ENCODE measurements at regions not wholly inside any gene's neighbourhood (a gene's known extent, or its start where the extent isn't known, plus 50 kb on each side); places are given as distances from the start of the nearest gene placed in this dataset.

DNA sequence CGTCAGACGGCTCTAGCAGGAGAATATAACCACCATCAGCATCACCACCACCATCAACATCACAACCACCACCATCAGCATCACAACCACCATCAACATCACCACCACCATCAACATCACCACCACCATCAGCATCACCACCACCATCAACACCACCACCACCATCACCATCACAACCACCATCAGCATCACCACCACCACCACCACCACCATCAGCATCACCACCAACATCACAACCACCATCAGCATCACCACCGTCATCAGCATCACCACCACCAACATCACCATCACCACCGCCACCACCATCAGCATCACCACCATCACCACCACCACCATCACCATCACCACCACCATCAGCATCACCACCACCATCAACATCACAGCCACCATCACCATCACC is 210.7 kb downstream of the C9orf50 start:
- TF ChIP-seq EP300 (IDR thresholded peaks at IDR 0.05; ENCODE audit: borderline replicate concordance in 1 of 2, low read depth in 1 of 2, low read length in 1 of 2): no peak
- no peak for TF ChIP-seq YY1 (IDR thresholded peaks at IDR 0.05; ENCODE audit: low read depth)
- TF ChIP-seq, protein P1, sequence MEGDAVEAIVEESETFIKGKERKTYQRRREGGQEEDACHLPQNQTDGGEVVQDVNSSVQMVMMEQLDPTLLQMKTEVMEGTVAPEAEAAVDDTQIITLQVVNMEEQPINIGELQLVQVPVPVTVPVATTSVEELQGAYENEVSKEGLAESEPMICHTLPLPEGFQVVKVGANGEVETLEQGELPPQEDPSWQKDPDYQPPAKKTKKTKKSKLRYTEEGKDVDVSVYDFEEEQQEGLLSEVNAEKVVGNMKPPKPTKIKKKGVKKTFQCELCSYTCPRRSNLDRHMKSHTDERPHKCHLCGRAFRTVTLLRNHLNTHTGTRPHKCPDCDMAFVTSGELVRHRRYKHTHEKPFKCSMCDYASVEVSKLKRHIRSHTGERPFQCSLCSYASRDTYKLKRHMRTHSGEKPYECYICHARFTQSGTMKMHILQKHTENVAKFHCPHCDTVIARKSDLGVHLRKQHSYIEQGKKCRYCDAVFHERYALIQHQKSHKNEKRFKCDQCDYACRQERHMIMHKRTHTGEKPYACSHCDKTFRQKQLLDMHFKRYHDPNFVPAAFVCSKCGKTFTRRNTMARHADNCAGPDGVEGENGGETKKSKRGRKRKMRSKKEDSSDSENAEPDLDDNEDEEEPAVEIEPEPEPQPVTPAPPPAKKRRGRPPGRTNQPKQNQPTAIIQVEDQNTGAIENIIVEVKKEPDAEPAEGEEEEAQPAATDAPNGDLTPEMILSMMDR (IDR thresholded peaks at IDR 0.05): no peak
- TF ChIP-seq, protein P2, sequence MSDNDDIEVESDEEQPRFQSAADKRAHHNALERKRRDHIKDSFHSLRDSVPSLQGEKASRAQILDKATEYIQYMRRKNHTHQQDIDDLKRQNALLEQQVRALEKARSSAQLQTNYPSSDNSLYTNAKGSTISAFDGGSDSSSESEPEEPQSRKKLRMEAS (IDR thresholded peaks at IDR 0.05; ENCODE audit: low read depth): no peak
- TF ChIP-seq, protein P3, sequence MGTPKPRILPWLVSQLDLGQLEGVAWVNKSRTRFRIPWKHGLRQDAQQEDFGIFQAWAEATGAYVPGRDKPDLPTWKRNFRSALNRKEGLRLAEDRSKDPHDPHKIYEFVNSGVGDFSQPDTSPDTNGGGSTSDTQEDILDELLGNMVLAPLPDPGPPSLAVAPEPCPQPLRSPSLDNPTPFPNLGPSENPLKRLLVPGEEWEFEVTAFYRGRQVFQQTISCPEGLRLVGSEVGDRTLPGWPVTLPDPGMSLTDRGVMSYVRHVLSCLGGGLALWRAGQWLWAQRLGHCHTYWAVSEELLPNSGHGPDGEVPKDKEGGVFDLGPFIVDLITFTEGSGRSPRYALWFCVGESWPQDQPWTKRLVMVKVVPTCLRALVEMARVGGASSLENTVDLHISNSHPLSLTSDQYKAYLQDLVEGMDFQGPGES (IDR thresholded peaks at IDR 0.05; ENCODE audit: low read depth, low read length): no peak
- no peak for TF ChIP-seq EZH2phosphoT487 (IDR thresholded peaks at IDR 0.05; ENCODE audit: borderline replicate concordance, low read depth)
- TF ChIP-seq, protein P4, sequence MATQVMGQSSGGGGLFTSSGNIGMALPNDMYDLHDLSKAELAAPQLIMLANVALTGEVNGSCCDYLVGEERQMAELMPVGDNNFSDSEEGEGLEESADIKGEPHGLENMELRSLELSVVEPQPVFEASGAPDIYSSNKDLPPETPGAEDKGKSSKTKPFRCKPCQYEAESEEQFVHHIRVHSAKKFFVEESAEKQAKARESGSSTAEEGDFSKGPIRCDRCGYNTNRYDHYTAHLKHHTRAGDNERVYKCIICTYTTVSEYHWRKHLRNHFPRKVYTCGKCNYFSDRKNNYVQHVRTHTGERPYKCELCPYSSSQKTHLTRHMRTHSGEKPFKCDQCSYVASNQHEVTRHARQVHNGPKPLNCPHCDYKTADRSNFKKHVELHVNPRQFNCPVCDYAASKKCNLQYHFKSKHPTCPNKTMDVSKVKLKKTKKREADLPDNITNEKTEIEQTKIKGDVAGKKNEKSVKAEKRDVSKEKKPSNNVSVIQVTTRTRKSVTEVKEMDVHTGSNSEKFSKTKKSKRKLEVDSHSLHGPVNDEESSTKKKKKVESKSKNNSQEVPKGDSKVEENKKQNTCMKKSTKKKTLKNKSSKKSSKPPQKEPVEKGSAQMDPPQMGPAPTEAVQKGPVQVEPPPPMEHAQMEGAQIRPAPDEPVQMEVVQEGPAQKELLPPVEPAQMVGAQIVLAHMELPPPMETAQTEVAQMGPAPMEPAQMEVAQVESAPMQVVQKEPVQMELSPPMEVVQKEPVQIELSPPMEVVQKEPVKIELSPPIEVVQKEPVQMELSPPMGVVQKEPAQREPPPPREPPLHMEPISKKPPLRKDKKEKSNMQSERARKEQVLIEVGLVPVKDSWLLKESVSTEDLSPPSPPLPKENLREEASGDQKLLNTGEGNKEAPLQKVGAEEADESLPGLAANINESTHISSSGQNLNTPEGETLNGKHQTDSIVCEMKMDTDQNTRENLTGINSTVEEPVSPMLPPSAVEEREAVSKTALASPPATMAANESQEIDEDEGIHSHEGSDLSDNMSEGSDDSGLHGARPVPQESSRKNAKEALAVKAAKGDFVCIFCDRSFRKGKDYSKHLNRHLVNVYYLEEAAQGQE (IDR thresholded peaks at IDR 0.05; ENCODE audit: low read depth, low read length): no peak
- TF ChIP-seq TAF1 (IDR thresholded peaks at IDR 0.05; ENCODE audit: borderline replicate concordance, low read depth, low read length): no peak
- no peak for TF ChIP-seq RAD21 (IDR thresholded peaks at IDR 0.05; ENCODE audit: low read length)
- no peak for TF ChIP-seq POLR2AphosphoS5 (IDR thresholded peaks at IDR 0.05; ENCODE audit: low read depth, low read length)
- TF ChIP-seq CHD2 (IDR thresholded peaks at IDR 0.05; ENCODE audit: low read length, partially characterized antibody): no peak
- TF ChIP-seq RFX5 (IDR thresholded peaks at IDR 0.05; ENCODE audit: low read length): no peak
